PC-9 (cell line): ENCODE measurements at regions not wholly inside any gene's neighbourhood (a gene's known extent, or its start where the extent isn't known, plus 50 kb on each side); places are given as distances from the start of the nearest gene placed in this dataset.

Source experiments
- BruUV-seq: library from RNA; stranded (reverse); fragments of 400-500 nt; replicated peaks from 2 replicates; lab custom pipeline; 2021; lab: Mats Ljungman, UMichigan
- CTCF ChIA-PET: fragments of 300-600 bp; sonication (Branson Sonifier 250); formaldehyde crosslinking; loops from one replicate; lab custom pipeline; 2022; ENCODE audit warnings: antibody characterized with exemption; lab: Charles Lee
- POLR2A ChIA-PET: fragments of 300-600 bp; sonication (Branson Sonifier 250); formaldehyde crosslinking; loops from one replicate; lab custom pipeline; 2022; ENCODE audit warnings: antibody characterized with exemption; ENCODE audit not compliant: unreplicated experiment; lab: Charles Lee
- DNase-seq, 2 experiments: peaks; one replicate each; pipeline versions ENCODE4 v3.0.0 to v3.0.0-alpha.2; 2015 to 2022; ENCODE audit warnings: mixed read lengths in 1 of 2
- H2AFZ ChIP-seq: fragments of 200-600 bp; sonication (generic); 2 replicates; pipeline ENCODE4 v1.8.1; 2017; ENCODE audit warnings: antibody characterized with exemption
- H3F3A ChIP-seq: fragments of 200-600 bp; sonication (generic); 2 replicates; pipeline ENCODE4 v1.8.1; 2017; ENCODE audit warnings: antibody characterized with exemption, mild to moderate bottlenecking, low read depth; ENCODE audit not compliant: insufficient read depth
- H3K27ac ChIP-seq: fragments of 200-600 bp; sonication (generic); 2 replicates; pipeline ENCODE4 v1.6.1; 2016; ENCODE audit warnings: mixed run types
- H3K27me3 ChIP-seq: fragments of 200-600 bp; sonication (generic); 2 replicates; pipeline ENCODE4 v1.6.1; 2016; ENCODE audit warnings: low read depth, mixed run types; ENCODE audit not compliant: insufficient read depth
- H3K36me3 ChIP-seq: fragments of 200-600 bp; sonication (generic); 2 replicates; pipeline ENCODE4 v1.6.1; 2016; ENCODE audit warnings: low read depth, mixed run types
- H3K4me1 ChIP-seq: fragments of 200-600 bp; sonication (generic); replicated peaks from 2 replicates; pipeline ENCODE4 v1.6.1; 2016; ENCODE audit warnings: mixed run types; ENCODE audit not compliant: insufficient read depth
- H3K4me2 ChIP-seq: fragments of 200-600 bp; sonication (generic); 2 replicates; pipeline ENCODE4 v1.6.1; 2017; ENCODE audit warnings: mixed run types
- H3K4me3 ChIP-seq: fragments of 200-600 bp; sonication (generic); 2 replicates; pipeline ENCODE4 v1.6.1; 2016; ENCODE audit warnings: mixed run types
- H3K79me2 ChIP-seq: fragments of 200-600 bp; sonication (generic); 2 replicates; pipeline ENCODE4 v1.6.1; 2017; ENCODE audit warnings: low read depth, mixed run types
- H3K9me2 ChIP-seq: fragments of 200-600 bp; sonication (generic); 2 replicates; pipeline ENCODE4 v1.8.1; 2017; ENCODE audit warnings: mild to moderate bottlenecking; ENCODE audit not compliant: insufficient read depth
- H3K9me3 ChIP-seq: fragments of 200-600 bp; sonication (generic); 2 replicates; pipeline ENCODE4 v1.8.1; 2016; ENCODE audit warnings: low read depth; ENCODE audit not compliant: insufficient read depth
- H4K20me1 ChIP-seq: fragments of 200-600 bp; sonication (generic); 2 replicates; pipeline ENCODE4 v1.8.1; 2017; ENCODE audit not compliant: insufficient read depth
- EZH2 ChIP-seq: fragments of 200-600 bp; sonication (generic); IDR thresholded peaks from 2 replicates; pipeline ENCODE4 v1.8.0; 2017; ENCODE audit warnings: antibody characterized with exemption, low read depth
- intact Hi-C: fragments of 100-400 bp; cut with micrococcal nuclease; formaldehyde crosslinking; loops from one replicate; pipeline ENCODE4 v1.10.0; 2022; ENCODE audit not compliant: unreplicated experiment
- TF ChIP-seq, protein P1 (sequence below): fragments of 200-600 bp; sonication (generic); conservative IDR thresholded peaks from 2 replicates; pipeline ENCODE4 v1.6.1; 2017; ENCODE audit warnings: mixed run types, antibody characterized with exemption, mild to moderate bottlenecking, moderate library complexity

DNA sequence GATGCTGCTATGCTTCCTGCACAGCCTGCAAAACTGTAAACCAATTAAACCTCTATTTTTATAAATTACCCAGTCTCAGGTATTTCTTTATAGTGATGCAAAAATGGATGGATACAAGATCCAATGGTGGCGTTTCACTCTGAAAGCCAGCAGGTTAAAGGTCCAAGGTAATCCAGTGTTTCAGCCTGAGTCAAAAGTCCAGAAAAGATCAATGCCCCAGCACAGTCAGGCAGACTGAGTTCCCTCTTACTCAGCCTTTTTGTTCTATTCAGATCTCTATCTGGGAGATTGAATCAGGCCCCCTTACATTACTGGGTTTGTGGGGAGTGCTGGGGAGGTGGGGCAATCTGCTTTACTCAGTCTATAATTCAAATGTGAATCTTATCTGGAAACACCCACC is 464.5 kb downstream of the GXYLT1 start:
- Histone ChIP-seq H2AFZ (no peak overlapping the region), H3K79me2 (no peaks in the 10 kb centered on the region), H3K4me3 (no peak overlapping the region), H3F3A (no peaks in the 10 kb centered on the region), H3K36me3 (no peaks in the 10 kb centered on the region), H3K9me2 (no peaks in the 10 kb centered on the region), H3K27me3 (no peaks in the 10 kb centered on the region), H3K9me3 (no peaks in the 10 kb centered on the region), H3K4me2 (no peak overlapping the region), H3K27ac (no peak overlapping the region), H3K4me1 (no peaks in the 10 kb centered on the region), H4K20me1 (no peaks in the 10 kb centered on the region)
- BruUV-seq, result no TSS peak
- intact Hi-C loops, result no loop called here
- CTCF ChIA-PET, result no interaction called here
- POLR2A ChIA-PET, result interaction anchor here (0.6 kb wide), 1 partner anchor 75 kb away, joined by 3 read pairs; no protein-coding TSS in a partner anchor
- no peak for TF ChIP-seq EZH2
- TF ChIP-seq, protein P1, sequence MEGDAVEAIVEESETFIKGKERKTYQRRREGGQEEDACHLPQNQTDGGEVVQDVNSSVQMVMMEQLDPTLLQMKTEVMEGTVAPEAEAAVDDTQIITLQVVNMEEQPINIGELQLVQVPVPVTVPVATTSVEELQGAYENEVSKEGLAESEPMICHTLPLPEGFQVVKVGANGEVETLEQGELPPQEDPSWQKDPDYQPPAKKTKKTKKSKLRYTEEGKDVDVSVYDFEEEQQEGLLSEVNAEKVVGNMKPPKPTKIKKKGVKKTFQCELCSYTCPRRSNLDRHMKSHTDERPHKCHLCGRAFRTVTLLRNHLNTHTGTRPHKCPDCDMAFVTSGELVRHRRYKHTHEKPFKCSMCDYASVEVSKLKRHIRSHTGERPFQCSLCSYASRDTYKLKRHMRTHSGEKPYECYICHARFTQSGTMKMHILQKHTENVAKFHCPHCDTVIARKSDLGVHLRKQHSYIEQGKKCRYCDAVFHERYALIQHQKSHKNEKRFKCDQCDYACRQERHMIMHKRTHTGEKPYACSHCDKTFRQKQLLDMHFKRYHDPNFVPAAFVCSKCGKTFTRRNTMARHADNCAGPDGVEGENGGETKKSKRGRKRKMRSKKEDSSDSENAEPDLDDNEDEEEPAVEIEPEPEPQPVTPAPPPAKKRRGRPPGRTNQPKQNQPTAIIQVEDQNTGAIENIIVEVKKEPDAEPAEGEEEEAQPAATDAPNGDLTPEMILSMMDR, result no peak
- DNase-seq, result no peak

DNA sequence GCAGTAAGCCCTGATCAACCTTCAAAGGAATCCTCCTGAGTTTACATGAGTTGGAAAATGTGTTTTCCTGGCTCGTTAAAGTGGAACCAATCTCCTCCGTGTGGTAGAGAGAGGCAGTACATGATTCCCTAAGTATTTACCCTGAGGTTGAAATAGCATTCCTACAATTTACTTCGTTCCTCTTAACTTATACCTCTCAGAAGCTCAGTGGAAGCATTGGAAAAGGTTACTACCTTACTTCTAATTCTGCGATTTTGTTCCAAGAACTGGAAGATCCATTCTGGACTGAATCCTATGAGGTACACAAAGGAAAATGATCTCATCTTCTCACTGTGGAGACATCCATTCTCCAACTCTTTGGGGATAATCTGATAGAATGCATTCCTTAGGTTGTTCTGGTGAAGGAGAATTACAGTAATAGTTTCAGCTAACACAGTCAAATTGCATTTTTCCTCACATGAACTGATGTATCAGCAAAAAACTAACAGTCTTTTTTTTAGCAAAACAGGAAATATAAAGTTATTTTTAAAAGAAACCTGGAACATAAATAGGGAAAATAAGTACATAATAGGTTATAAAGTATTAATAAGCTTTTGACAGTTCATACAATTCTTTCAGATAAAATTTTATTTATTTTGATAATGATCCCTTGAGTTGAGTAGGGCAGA is 475.6 kb downstream of the PDZRN4 start:
- H3K27ac ChIP-seq, result no peak overlapping the region
- peaks cover 2% of the 10 kb centered on the region for H3K9me3 ChIP-seq
- no peaks in the 10 kb centered on the region for H3K79me2 ChIP-seq
- no peaks in the 10 kb centered on the region for H3F3A ChIP-seq
- ChIA-PET POLR2A (interaction anchor here (0.6 kb wide), 1 partner anchor 283 kb away, joined by 5 read pairs; no protein-coding TSS in a partner anchor), CTCF (interaction anchor here (0.5 kb wide), 1 partner anchor 463 kb away, joined by 3 read pairs; no protein-coding TSS in a partner anchor)
- H3K9me2 ChIP-seq, result no peaks in the 10 kb centered on the region
- H4K20me1 ChIP-seq, result no peaks in the 10 kb centered on the region
- H3K4me2 ChIP-seq, result no peak overlapping the region
- H3K36me3 ChIP-seq, result no peaks in the 10 kb centered on the region
- DNase-seq, result no peak
- no peaks in the 10 kb centered on the region for H3K4me1 ChIP-seq
- H2AFZ ChIP-seq, result no peak overlapping the region
- BruUV-seq, result no TSS peak
- H3K4me3 ChIP-seq, result no peak overlapping the region
- H3K27me3 ChIP-seq, result no peaks in the 10 kb centered on the region
- intact Hi-C loops, result loop anchor here (5.0 kb wide), 1 partner anchor 386 kb away; no protein-coding TSS in a partner anchor
- no peak for TF ChIP-seq EZH2
- TF ChIP-seq, protein P1, result peak; percentile 44; the same call in 1 of the 2 replicates

DNA sequence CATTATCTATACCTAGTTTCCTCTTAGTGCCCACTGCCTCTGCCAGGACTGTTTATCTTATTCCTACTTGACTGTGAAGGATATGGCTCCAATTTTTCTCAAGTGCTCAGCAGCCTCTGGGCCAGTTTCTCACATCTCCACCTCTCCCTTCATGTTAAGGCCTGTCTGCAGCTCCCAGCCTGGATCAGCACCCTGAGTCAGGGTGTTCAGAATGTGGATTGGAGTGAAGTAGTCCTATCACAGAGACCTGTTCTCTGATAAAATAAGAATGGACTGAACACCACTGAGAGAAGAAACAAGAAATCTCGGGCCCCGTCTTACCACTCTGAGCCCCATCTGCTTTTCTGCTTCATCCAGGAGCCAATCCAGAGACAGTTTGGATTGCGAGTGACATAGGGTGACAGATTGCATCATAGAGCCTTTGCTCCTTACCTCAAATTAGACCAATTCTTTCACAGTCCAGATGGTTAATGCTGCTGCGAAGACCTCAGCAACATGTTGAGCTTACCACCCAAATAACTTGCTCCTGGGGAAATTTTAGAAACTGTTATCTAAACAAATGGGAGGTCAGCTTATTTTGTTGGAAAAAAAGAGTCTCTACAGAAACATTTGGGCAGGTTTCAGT is 473.1 kb downstream of the PDZRN4 start:
- no peak overlapping the region for H3K4me3 ChIP-seq
- intact Hi-C loops, result loop anchor here (5.0 kb wide), 1 partner anchor 384 kb away; no protein-coding TSS in a partner anchor
- TF ChIP-seq, protein P1, result no peak
- no peak for TF ChIP-seq EZH2
- no peak overlapping the region for H3K27ac ChIP-seq
- peaks cover 2% of the 10 kb centered on the region for H3K9me3 ChIP-seq
- BruUV-seq, result no TSS peak
- H3K36me3 ChIP-seq, result no peaks in the 10 kb centered on the region
- H3K27me3 ChIP-seq, result no peaks in the 10 kb centered on the region
- no peaks in the 10 kb centered on the region for H3K79me2 ChIP-seq
- H2AFZ ChIP-seq, result no peak overlapping the region
- no peaks in the 10 kb centered on the region for H4K20me1 ChIP-seq
- H3F3A ChIP-seq, result no peaks in the 10 kb centered on the region
- ChIA-PET CTCF (no interaction called here), POLR2A (no interaction called here)
- DNase-seq, result no peak
- no peaks in the 10 kb centered on the region for H3K4me1 ChIP-seq
- no peaks in the 10 kb centered on the region for H3K9me2 ChIP-seq
- no peak overlapping the region for H3K4me2 ChIP-seq
